Kidney (tissue), 13 donors: ENCODE measurements at regions not wholly inside any gene's neighbourhood (a gene's known extent, or its start where the extent isn't known, plus 50 kb on each side); places are given as distances from the start of the nearest gene placed in this dataset.

Source experiments
- DNase-seq, 5 donors: peaks; one replicate each; pipeline ENCODE4 v3.0.0-alpha.2; 2013 to 2020
- FAIRE-seq: peaks from 2 replicates; lab custom pipeline; 2012; peaks lifted over from hg19 to GRCh38; lab: Jason Lieb, UNC
- H3K27ac ChIP-seq, 2 donors: one replicate each; pipeline ENCODE4 v1.7.0; 2013; ENCODE audit warnings: low read depth in 2 of 2, low read length in 2 of 2, inconsistent platforms in 1 of 2
- H3K27me3 ChIP-seq: one replicate; pipeline ENCODE4 v1.7.1; 2013; ENCODE audit warnings: low read length, inconsistent platforms; ENCODE audit not compliant: control insufficient read depth, insufficient read depth
- H3K36me3 ChIP-seq, 3 donors: one replicate each; pipeline versions ENCODE4 v1.7.0 to v1.7.1; 2013; ENCODE audit warnings: low read length in 3 of 3, control low read depth in 1 of 3, inconsistent platforms in 1 of 3; ENCODE audit not compliant: insufficient read depth in 3 of 3, control insufficient read depth in 2 of 3
- H3K4me1 ChIP-seq, 3 donors: one replicate each; pipeline versions ENCODE4 v1.7.0 to v1.7.1; 2013; ENCODE audit warnings: low read length in 3 of 3, inconsistent platforms in 1 of 3, low read depth in 1 of 3; ENCODE audit not compliant: control insufficient read depth in 2 of 3, insufficient read depth in 2 of 3
- H3K4me3 ChIP-seq, 3 donors: one replicate each; pipeline versions ENCODE4 v1.7.0 to v1.8.1; 2013; ENCODE audit warnings: low read length in 3 of 3, control low read depth in 1 of 3, inconsistent platforms in 1 of 3
- H3K9ac ChIP-seq, 3 donors: one replicate each; pipeline versions ENCODE4 v1.7.0 to v1.7.1; 2013; ENCODE audit warnings: low read length in 3 of 3, control low read depth in 1 of 3, inconsistent platforms in 1 of 3
- H3K9me3 ChIP-seq, 3 donors: one replicate each; pipeline versions ENCODE4 v1.7.0 to v1.7.1; 2013; ENCODE audit warnings: low read length in 3 of 3, control low read depth in 1 of 3, inconsistent platforms in 1 of 3; ENCODE audit not compliant: control insufficient read depth in 2 of 3, insufficient read depth in 1 of 3
- intact Hi-C: fragments of 100-400 bp; cut with DNase I; formaldehyde crosslinking; loops from one replicate; pipeline ENCODE4 v1.11.1; 2022
- TF ChIP-seq, protein P1 (sequence below): IDR thresholded peaks from 3 replicates; pipeline ENCODE4 v1.5.1; 2012; ENCODE audit warnings: mild to moderate bottlenecking, moderate library complexity, borderline replicate concordance; ENCODE audit not compliant: insufficient read depth; ENCODE audit errors: extremely low read depth
- donor health status: control.
- donor health status: control.
- donor health status: control.
- donor health status: control.
- donor health status: control.
- donor health status: DM: yes; HTN: yes; CAD: no.
- donor health status: Normal renal cell carcinoma (clear cell type).

DNA sequence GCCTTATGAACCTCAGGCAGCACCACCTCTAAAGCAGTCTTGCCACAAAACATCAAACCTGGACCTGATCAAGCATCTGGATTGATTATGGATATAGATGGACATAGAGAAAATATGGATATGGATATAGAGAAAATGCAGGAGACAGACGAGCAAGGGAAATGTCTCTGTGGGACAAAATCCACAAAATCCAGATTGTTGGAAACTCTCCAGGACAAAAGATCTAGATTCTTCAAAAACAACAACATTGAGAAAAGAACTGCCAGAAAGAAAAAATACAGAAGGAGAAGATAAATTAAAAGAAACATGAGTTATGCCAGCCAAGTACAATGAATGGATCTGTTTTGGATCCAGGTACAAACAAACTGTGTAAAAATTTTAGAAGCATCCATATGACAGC lies 1176.5 kb downstream of the UQCRFS1 start:
- DNase-seq (no peak), FAIRE-seq (no peak)
- Histone ChIP-seq H3K27ac (no peak overlapping the region), H3K9ac (no peak overlapping the region), H3K9me3 (peaks cover 0 to 3% (median 0%) of the 10 kb centered on the region in 3 donors), H3K27me3 (no peaks in the 10 kb centered on the region), H3K4me1 (no peaks in the 10 kb centered on the region), H3K36me3 (no peaks in the 10 kb centered on the region), H3K4me3 (no peak overlapping the region)
- intact Hi-C loops: no loop called here
- TF ChIP-seq, protein P1, sequence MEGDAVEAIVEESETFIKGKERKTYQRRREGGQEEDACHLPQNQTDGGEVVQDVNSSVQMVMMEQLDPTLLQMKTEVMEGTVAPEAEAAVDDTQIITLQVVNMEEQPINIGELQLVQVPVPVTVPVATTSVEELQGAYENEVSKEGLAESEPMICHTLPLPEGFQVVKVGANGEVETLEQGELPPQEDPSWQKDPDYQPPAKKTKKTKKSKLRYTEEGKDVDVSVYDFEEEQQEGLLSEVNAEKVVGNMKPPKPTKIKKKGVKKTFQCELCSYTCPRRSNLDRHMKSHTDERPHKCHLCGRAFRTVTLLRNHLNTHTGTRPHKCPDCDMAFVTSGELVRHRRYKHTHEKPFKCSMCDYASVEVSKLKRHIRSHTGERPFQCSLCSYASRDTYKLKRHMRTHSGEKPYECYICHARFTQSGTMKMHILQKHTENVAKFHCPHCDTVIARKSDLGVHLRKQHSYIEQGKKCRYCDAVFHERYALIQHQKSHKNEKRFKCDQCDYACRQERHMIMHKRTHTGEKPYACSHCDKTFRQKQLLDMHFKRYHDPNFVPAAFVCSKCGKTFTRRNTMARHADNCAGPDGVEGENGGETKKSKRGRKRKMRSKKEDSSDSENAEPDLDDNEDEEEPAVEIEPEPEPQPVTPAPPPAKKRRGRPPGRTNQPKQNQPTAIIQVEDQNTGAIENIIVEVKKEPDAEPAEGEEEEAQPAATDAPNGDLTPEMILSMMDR: no peak

DNA sequence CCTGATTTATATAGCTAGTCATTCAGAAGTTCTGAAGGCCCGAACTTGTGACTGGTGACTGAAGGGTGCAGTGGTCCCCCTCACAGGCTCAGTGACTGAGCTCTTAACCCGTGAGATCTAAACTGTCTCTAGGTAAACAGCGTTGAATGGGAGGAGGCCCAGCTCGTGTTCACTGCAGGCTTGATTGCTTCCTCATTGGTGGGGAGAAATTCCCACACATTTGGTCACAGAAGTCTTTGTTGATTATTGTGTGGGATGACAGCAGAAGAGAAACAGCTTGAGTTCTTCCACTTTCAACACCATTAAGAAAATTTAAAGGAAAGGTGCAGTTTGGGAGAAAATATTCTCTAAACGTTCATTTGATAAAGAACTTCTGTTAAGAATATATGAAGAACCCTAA lies 1178.0 kb downstream of the UQCRFS1 start:
- intact Hi-C loops: no loop called here
- Histone ChIP-seq H3K9me3 (no peaks in the 10 kb centered on the region), H3K36me3 (no peaks in the 10 kb centered on the region), H3K9ac (no peak overlapping the region), H3K27me3 (no peaks in the 10 kb centered on the region), H3K4me3 (no peak overlapping the region), H3K27ac (no peak overlapping the region), H3K4me1 (no peaks in the 10 kb centered on the region)
- DNase-seq (peak in 3 of 5 donors; percentile 37 to 81 (median 78)), FAIRE-seq (no peak)
- TF ChIP-seq, protein P1: no peak

DNA sequence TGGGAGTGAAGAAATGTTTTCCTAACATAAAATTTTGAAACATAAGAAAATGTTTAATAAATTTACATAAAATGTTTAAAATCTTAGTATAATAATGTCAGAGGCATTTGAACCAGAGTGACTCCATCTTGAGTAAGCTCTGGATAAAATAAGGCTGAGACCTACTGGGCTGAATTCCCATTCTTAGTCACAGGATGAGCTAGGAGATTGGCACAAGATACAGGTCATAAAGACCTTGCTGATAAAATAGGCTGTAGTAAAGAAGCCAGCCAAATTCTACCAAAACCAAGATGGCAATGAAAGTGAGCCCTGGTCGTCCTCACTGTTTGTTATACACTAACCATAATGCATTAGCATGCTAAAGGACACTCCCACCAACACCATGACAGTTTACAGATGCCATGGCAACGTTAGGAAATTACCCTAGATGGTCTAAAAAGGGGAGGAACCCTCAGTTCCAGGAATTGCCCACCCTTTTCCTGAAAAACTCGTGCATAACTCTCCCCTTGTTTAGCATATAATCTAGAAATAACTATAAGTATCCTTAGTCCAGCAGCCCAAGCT lies 1184.0 kb downstream of the UQCRFS1 start:
- no peak overlapping the region for H3K4me3 ChIP-seq
- no peaks in the 10 kb centered on the region for H3K36me3 ChIP-seq
- H3K9me3 ChIP-seq: no peaks in the 10 kb centered on the region
- H3K9ac ChIP-seq: no peak overlapping the region
- peaks cover 0 to 2% (median 0%) of the 10 kb centered on the region in 3 donors for H3K4me1 ChIP-seq
- TF ChIP-seq, protein P1: no peak
- no peak overlapping the region for H3K27ac ChIP-seq
- intact Hi-C loops: no loop called here
- FAIRE-seq (no peak), DNase-seq (no peak)
- H3K27me3 ChIP-seq: no peaks in the 10 kb centered on the region

DNA sequence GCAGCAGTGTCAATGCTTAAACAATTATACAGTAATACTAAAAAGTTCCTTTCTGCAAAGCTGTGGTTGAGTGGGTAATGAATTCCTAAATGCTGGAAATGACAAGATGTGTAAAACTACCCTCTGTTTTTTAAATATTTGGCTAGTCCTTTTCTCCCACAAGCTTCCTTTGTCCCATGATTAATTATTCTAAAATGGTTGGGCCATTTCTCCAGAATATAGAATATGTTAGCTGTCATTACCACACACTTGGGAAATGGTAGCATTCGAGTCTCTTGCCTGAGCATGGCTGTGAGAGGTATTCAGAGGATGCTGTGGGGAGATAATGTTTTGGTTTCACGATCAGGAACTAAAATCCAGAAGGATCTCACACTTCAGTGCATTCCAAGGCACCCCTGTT lies 1185.8 kb downstream of the UQCRFS1 start:
- DNase-seq: no peak
- Histone ChIP-seq H3K27ac (no peak overlapping the region), H3K4me3 (no peak overlapping the region), H3K4me1 (peaks cover 0 to 2% (median 0%) of the 10 kb centered on the region in 3 donors), H3K36me3 (no peaks in the 10 kb centered on the region), H3K27me3 (no peaks in the 10 kb centered on the region), H3K9ac (no peak overlapping the region), H3K9me3 (no peaks in the 10 kb centered on the region)
- no peak for FAIRE-seq
- intact Hi-C loops: no loop called here
- TF ChIP-seq, protein P1: no peak
